Smooth muscle cell (in vitro differentiated cells): ENCODE measurements at regions not wholly inside any gene's neighbourhood (a gene's known extent, or its start where the extent isn't known, plus 50 kb on each side); places are given as distances from the start of the nearest gene placed in this dataset.

Source experiments
- DNase-seq: peaks from one replicate; lab custom pipeline; 2025; ENCODE audit not compliant: unreplicated experiment; lab: John Stamatoyannopoulos, UW
- H2AFZ ChIP-seq: fragments of 200-600 bp; sonication (generic); 2 replicates; pipeline ENCODE4 v1.6.0; 2016; ENCODE audit warnings: antibody characterized with exemption, low read depth, mild to moderate bottlenecking
- H3F3A ChIP-seq: fragments of 200-600 bp; sonication (generic); 2 replicates; pipeline ENCODE4 v1.6.0; 2017; ENCODE audit warnings: antibody characterized with exemption, low read depth
- H3K27ac ChIP-seq: fragments of 200-600 bp; sonication (generic); 2 replicates; pipeline ENCODE4 v1.5.1; 2016; ENCODE audit warnings: low read depth, mild to moderate bottlenecking
- H3K27me3 ChIP-seq: fragments of 200-600 bp; sonication (generic); 2 replicates; pipeline ENCODE4 v1.6.1; 2016; ENCODE audit warnings: low read depth, mild to moderate bottlenecking
- H3K36me3 ChIP-seq: fragments of 200-600 bp; sonication (generic); 2 replicates; pipeline ENCODE4 v1.5.1; 2016; ENCODE audit warnings: low read depth
- H3K4me1 ChIP-seq: fragments of 200-600 bp; sonication (generic); 2 replicates; pipeline ENCODE4 v1.5.1; 2016; ENCODE audit warnings: low read depth
- H3K4me2 ChIP-seq: fragments of 200-600 bp; sonication (generic); 2 replicates; pipeline ENCODE4 v1.6.0; 2016; ENCODE audit warnings: mild to moderate bottlenecking
- H3K4me3 ChIP-seq: fragments of 200-600 bp; sonication (generic); 2 replicates; pipeline ENCODE4 v1.5.1; 2016; ENCODE audit warnings: mild to moderate bottlenecking
- H3K79me2 ChIP-seq: fragments of 200-600 bp; sonication (generic); 2 replicates; pipeline ENCODE4 v1.6.0; 2016; ENCODE audit warnings: low read depth, mild to moderate bottlenecking
- H3K9ac ChIP-seq: fragments of 200-600 bp; sonication (generic); 2 replicates; pipeline ENCODE4 v1.6.0; 2016; ENCODE audit warnings: low read depth
- H3K9me3 ChIP-seq: fragments of 200-600 bp; sonication (generic); replicated peaks from 2 replicates; pipeline ENCODE4 v1.5.1; 2016; ENCODE audit warnings: low read depth
- H4K20me1 ChIP-seq: fragments of 200-600 bp; sonication (generic); 2 replicates; pipeline ENCODE4 v1.6.0; 2016; ENCODE audit warnings: low read depth
- CTCF ChIP-seq: fragments of 200-600 bp; sonication (generic); IDR thresholded peaks from 2 replicates; pipeline ENCODE4 v1.5.1; 2017; ENCODE audit warnings: borderline replicate concordance, mild to moderate bottlenecking, antibody characterized with exemption; ENCODE audit not compliant: insufficient read depth, poor library complexity, severe bottlenecking
- WGBS: methylation state at CpG from one replicate; pipeline ENCODE4 v1.1.7; 2016; ENCODE audit warnings: low lambda C conversion rate; 5-methylcytosine and 5-hydroxymethylcytosine counted together

- Histone ChIP-seq H3F3A (no peaks in the 10 kb centered on the region), H2AFZ (no peak overlapping the region), H4K20me1 (no peaks in the 10 kb centered on the region), H3K36me3 (no peaks in the 10 kb centered on the region), H3K9ac (no peak overlapping the region), H3K4me2 (no peak overlapping the region), H3K4me1 (no peaks in the 10 kb centered on the region), H3K9me3 (no peaks in the 10 kb centered on the region), H3K4me3 (no peak overlapping the region), H3K27ac (no peak overlapping the region), H3K27me3 (no peaks in the 10 kb centered on the region), H3K79me2 (no peaks in the 10 kb centered on the region)
- no peak for DNase-seq
- no peak for TF ChIP-seq CTCF
- WGBS = 86% methylated on average over 5 of the region's 5 CpGs
Measured at GRCh38 chrX:128543114-128543513, 490.9 kb upstream of the ACTRT1 start.

- 53% methylated on average over 3 of the region's 3 CpGs for WGBS
Measured at GRCh38 chrX:128518508-128518907, 466.3 kb upstream of the ACTRT1 start.

GRCh38 chrX:128517691-128518090 lies 465.5 kb upstream of the ACTRT1 start:
- Histone ChIP-seq H3K79me2 (no peaks in the 10 kb centered on the region), H3K36me3 (no peaks in the 10 kb centered on the region), H3F3A (no peaks in the 10 kb centered on the region), H3K4me3 (no peak overlapping the region), H3K9me3 (no peaks in the 10 kb centered on the region), H3K4me2 (no peak overlapping the region), H4K20me1 (no peaks in the 10 kb centered on the region), H2AFZ (no peak overlapping the region), H3K9ac (no peak overlapping the region), H3K27ac (no peak overlapping the region), H3K27me3 (no peaks in the 10 kb centered on the region), H3K4me1 (no peaks in the 10 kb centered on the region)
- WGBS = 73% methylated on average over 3 of the region's 3 CpGs
- TF ChIP-seq CTCF = no peak
- no peak for DNase-seq

More at GRCh38 chrX:128518508-128518907, 466.3 kb upstream of the ACTRT1 start:
- Histone ChIP-seq H3K4me2 (no peak overlapping the region), H3K9ac (no peak overlapping the region), H2AFZ (no peak overlapping the region), H3F3A (no peaks in the 10 kb centered on the region), H3K9me3 (no peaks in the 10 kb centered on the region), H3K36me3 (no peaks in the 10 kb centered on the region), H3K27ac (no peak overlapping the region), H3K4me1 (no peaks in the 10 kb centered on the region), H3K79me2 (no peaks in the 10 kb centered on the region), H4K20me1 (no peaks in the 10 kb centered on the region), H3K4me3 (no peak overlapping the region), H3K27me3 (no peaks in the 10 kb centered on the region)
- peak; percentile 40 for TF ChIP-seq CTCF
- no peak for DNase-seq

- Histone ChIP-seq H3K4me3 (no peak overlapping the region), H3K79me2 (no peaks in the 10 kb centered on the region), H4K20me1 (no peaks in the 10 kb centered on the region), H3K27me3 (no peaks in the 10 kb centered on the region), H3K27ac (no peak overlapping the region), H3K9ac (no peak overlapping the region), H2AFZ (no peak overlapping the region), H3K9me3 (no peaks in the 10 kb centered on the region), H3F3A (no peaks in the 10 kb centered on the region), H3K4me2 (no peak overlapping the region), H3K36me3 (no peaks in the 10 kb centered on the region), H3K4me1 (no peaks in the 10 kb centered on the region)
- DNase-seq = no peak
- no peak for TF ChIP-seq CTCF
Measured at GRCh38 chrX:128504496-128504895, 452.3 kb upstream of the ACTRT1 start.
